ENCODE measurements at regions not wholly inside any gene's neighbourhood (a gene's known extent, or its start where the extent isn't known, plus 50 kb on each side); places are given as distances from the start of the nearest gene placed in this dataset.

DNA sequence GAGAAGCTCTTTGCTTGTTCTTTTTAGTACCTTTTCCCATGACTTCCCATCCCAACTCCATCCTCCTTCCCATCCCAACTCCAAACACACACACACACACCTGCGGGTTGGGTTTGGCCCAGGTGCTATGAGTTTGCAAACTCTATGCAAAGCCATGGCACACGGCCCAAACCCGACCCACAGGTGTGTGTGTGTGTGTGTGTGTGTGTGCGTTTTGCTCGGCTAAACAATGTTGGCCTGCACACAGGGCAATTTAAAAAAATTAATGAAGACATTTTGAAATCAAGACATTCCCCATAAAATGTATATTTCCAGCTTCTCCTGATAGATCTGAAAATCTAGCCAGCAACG lies 103.7 kb upstream of the TLE3 start:
- H3K9me3 ChIP-seq (ENCODE audit: low read length): no peaks in the 10 kb centered on the region
- H3K36me3 ChIP-seq (ENCODE audit: insufficient read depth, low read length): no peaks in the 10 kb centered on the region
- H4K20me1 ChIP-seq (ENCODE audit: insufficient read depth, low read length): no peaks in the 10 kb centered on the region
- intact Hi-C loops (cut with micrococcal nuclease; ENCODE audit: unreplicated experiment): loop anchor here (10.0 kb wide), 1 partner anchor 457 kb away; no protein-coding TSS in a partner anchor
- CTCF ChIA-PET (ENCODE audit: unreplicated experiment): no interaction called here
- POLR2A ChIA-PET: interaction anchor here (0.6 kb wide), 1 partner anchor 31 kb away, joined by 3 read pairs; no protein-coding TSS in a partner anchor
- no peaks in the 10 kb centered on the region for H3K9me2 ChIP-seq (ENCODE audit: insufficient read depth, low read length)
- no peak overlapping the region for H3K4me3 ChIP-seq (ENCODE audit: low read depth, low read length, poor library complexity, severe bottlenecking)
- H3K79me2 ChIP-seq (ENCODE audit: insufficient read depth, low read depth, low read length): no peaks in the 10 kb centered on the region
- no peak overlapping the region for H3K4me2 ChIP-seq (ENCODE audit: low read length)
- no peak for TF ChIP-seq EZH2phosphoT487 (IDR thresholded peaks at IDR 0.05; ENCODE audit: borderline replicate concordance, low read depth, low read length)
- TF ChIP-seq, protein P1, sequence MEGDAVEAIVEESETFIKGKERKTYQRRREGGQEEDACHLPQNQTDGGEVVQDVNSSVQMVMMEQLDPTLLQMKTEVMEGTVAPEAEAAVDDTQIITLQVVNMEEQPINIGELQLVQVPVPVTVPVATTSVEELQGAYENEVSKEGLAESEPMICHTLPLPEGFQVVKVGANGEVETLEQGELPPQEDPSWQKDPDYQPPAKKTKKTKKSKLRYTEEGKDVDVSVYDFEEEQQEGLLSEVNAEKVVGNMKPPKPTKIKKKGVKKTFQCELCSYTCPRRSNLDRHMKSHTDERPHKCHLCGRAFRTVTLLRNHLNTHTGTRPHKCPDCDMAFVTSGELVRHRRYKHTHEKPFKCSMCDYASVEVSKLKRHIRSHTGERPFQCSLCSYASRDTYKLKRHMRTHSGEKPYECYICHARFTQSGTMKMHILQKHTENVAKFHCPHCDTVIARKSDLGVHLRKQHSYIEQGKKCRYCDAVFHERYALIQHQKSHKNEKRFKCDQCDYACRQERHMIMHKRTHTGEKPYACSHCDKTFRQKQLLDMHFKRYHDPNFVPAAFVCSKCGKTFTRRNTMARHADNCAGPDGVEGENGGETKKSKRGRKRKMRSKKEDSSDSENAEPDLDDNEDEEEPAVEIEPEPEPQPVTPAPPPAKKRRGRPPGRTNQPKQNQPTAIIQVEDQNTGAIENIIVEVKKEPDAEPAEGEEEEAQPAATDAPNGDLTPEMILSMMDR (conservative IDR thresholded peaks at IDR 0.05; ENCODE audit: low read length): no peak
- no peak overlapping the region for H3K27ac ChIP-seq (ENCODE audit: low read depth, low read length, poor library complexity, severe bottlenecking)
- DNase-seq (ENCODE audit: low spot score): no peak
- BruUV-seq (replicated peaks): no TSS peak
- H2AFZ ChIP-seq (ENCODE audit: low read length): no peak overlapping the region
- peaks cover 14% of the 10 kb centered on the region for H3K4me1 ChIP-seq (ENCODE audit: insufficient read depth, low read length, poor library complexity, severe bottlenecking)

DNA sequence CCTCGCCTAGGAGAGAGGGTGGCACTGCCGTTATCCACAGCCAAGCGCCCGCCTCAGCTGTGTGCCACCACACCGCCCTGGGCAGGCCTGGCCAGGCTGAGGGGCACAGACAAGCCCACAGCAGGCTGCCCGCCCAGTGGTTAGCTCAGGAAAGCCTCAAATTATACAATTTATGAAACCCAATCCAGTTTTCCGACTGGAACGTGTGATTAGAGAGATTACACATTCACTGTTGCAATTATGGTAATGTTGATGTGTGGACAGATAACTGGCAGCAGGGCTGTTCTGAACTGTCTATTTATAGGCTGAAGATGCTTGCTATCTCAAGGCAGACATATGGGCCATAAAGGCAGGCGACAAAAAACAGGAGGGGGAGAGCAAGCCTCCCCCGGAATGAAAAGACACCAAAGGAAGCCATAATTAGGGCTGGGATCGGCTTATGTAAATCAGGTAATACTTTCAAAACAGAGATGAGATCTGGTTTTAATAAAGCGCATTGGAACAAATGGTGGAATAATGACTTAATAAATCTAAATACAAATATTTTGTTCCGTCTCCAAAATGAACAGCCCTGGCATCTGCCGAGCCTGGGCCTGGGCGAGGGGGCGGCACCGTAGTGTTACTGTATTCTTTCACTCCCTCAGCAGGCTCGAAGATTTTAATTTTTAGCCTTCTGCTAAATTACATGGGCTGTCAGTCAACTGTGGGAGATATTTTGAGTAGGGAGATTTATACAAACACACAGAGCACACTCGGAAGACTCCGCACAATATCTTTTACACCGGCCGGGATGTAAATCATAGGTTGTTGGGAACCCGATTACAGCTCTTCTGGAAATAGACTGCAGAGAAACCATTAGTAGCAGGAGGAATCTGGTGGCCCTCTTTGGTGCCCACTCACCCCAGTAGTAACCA lies 103.1 kb upstream of the TLE3 start:
- no peak for TF ChIP-seq EZH2phosphoT487 (IDR thresholded peaks at IDR 0.05; ENCODE audit: borderline replicate concordance, low read depth, low read length)
- TF ChIP-seq, protein P1 (conservative IDR thresholded peaks at IDR 0.05; ENCODE audit: low read length): no peak
- CTCF ChIA-PET (ENCODE audit: unreplicated experiment): no interaction called here
- peaks cover 14% of the 10 kb centered on the region for H3K4me1 ChIP-seq (ENCODE audit: insufficient read depth, low read length, poor library complexity, severe bottlenecking)
- H3K9me3 ChIP-seq (ENCODE audit: low read length): no peaks in the 10 kb centered on the region
- H3K27ac ChIP-seq (ENCODE audit: low read depth, low read length, poor library complexity, severe bottlenecking): no peak overlapping the region
- H4K20me1 ChIP-seq (ENCODE audit: insufficient read depth, low read length): no peaks in the 10 kb centered on the region
- intact Hi-C loops (cut with micrococcal nuclease; ENCODE audit: unreplicated experiment): loop anchor here (10.0 kb wide), 1 partner anchor 456 kb away; no protein-coding TSS in a partner anchor
- H3K4me3 ChIP-seq (ENCODE audit: low read depth, low read length, poor library complexity, severe bottlenecking): no peak overlapping the region
- no peaks in the 10 kb centered on the region for H3K9me2 ChIP-seq (ENCODE audit: insufficient read depth, low read length)
- POLR2A ChIA-PET: interaction anchor here (0.6 kb wide), 2 partner anchors 32 to 371 kb away, joined by 3 read pairs; no protein-coding TSS in a partner anchor
- no peaks in the 10 kb centered on the region for H3K79me2 ChIP-seq (ENCODE audit: insufficient read depth, low read depth, low read length)
- no TSS peak for BruUV-seq (replicated peaks)
- H3K4me2 ChIP-seq (ENCODE audit: low read length): no peak overlapping the region
- no peak for DNase-seq (ENCODE audit: low spot score)
- H3K36me3 ChIP-seq (ENCODE audit: insufficient read depth, low read length): no peaks in the 10 kb centered on the region
- no peak overlapping the region for H2AFZ ChIP-seq (ENCODE audit: low read length)

Data from OCI-LY7 (cell line).